GM12892 (cell line): ENCODE measurements at regions not wholly inside any gene's neighbourhood (a gene's known extent, or its start where the extent isn't known, plus 50 kb on each side); places are given as distances from the start of the nearest gene placed in this dataset.

Experiments used
- POLR2A ChIP-seq: IDR thresholded peaks from 2 replicates; pipeline ENCODE4 v1.6.1; 2011; ENCODE audit warnings: low read depth, low read length, control low read depth
- POLR2AphosphoS5 ChIP-seq: IDR thresholded peaks from 2 replicates; pipeline ENCODE4 v1.6.1; 2011; ENCODE audit warnings: low read depth, low read length, control low read depth
- TAF1 ChIP-seq: IDR thresholded peaks from 2 replicates; pipeline ENCODE4 v1.6.1; 2011; ENCODE audit warnings: low read depth, mild to moderate bottlenecking, control low read depth, low read length, borderline replicate concordance

- TF ChIP-seq POLR2AphosphoS5 (no peak), POLR2A (no peak), TAF1 (no peak)
These were observed 70.3 kb upstream of the ARMCX2 start for GRCh38 chrX:101729986-101730385.
